SU-DHL-6 (cell line): ENCODE measurements at regions not wholly inside any gene's neighbourhood (a gene's known extent, or its start where the extent isn't known, plus 50 kb on each side); places are given as distances from the start of the nearest gene placed in this dataset.

ENCODE experiments used
- CTCF ChIP-seq: fragments of 200-600 bp; sonication (generic); IDR thresholded peaks from one replicate; pipeline ENCODE4 v1.5.1; 2017; ENCODE audit warnings: antibody characterized with exemption, mild to moderate bottlenecking, low read length, moderate library complexity; ENCODE audit not compliant: insufficient read depth, poor library complexity, severe bottlenecking
- EZH2phosphoT487 ChIP-seq: fragments of 200-600 bp; sonication (generic), shearing (Covaris generic); conservative IDR thresholded peaks from 2 replicates; pipeline ENCODE4 v1.6.1; 2018; ENCODE audit warnings: mild to moderate bottlenecking, antibody characterized with exemption, low read length, moderate library complexity, mixed read lengths

- no peak for TF ChIP-seq CTCF
- TF ChIP-seq EZH2phosphoT487: no peak
These were observed 152.8 kb downstream of the TMEM18 start for GRCh38 chr2:524442-524841.
